Astrocyte (in vitro differentiated cells and primary cell): ENCODE measurements at regions not wholly inside any gene's neighbourhood (a gene's known extent, or its start where the extent isn't known, plus 50 kb on each side); places are given as distances from the start of the nearest gene placed in this dataset.
"Not testable (repeated sequence)": the region's sequence is repeated elsewhere in the genome, so short reads cannot be mapped to it uniquely, and the experiment has no call there.

Source experiments
- CTCF ChIP-seq: IDR thresholded peaks from 2 replicates; pipeline ENCODE4 v1.5.1; 2011; ENCODE audit warnings: low read depth, mild to moderate bottlenecking, inconsistent platforms, low read length, moderate library complexity; ENCODE audit not compliant: insufficient read depth
- EZH2 ChIP-seq: IDR thresholded peaks from 2 replicates; pipeline ENCODE4 v1.6.1; 2012; ENCODE audit warnings: mild to moderate bottlenecking, low read length, inconsistent platforms; ENCODE audit not compliant: insufficient read depth

DNA sequence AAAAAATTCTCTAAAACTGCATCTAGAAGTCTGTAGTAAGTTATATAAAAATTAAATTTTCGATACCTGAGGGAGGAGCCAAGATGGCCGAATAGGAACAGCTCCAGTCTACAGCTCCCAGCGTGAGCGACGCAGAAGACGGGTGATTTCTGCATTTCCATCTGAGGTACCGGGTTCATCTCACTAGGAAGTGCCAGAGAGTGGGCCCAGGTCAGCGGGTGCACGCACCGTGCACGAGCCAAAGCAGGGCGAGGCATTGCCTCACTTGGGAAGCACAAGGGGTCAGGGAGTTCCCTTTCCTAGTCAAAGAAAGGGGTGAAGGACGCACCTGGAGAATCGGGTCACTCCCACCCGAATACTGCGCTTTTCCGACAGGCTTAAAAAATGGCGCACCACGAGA, 62.9 kb upstream of the SEMA3D start:
- not testable (repeated sequence) for TF ChIP-seq CTCF, EZH2
